IMR-90 (cell line): ENCODE measurements at regions not wholly inside any gene's neighbourhood (a gene's known extent, or its start where the extent isn't known, plus 50 kb on each side); places are given as distances from the start of the nearest gene placed in this dataset.

ENCODE experiments used
- ATAC-seq: fragments of 200-7000 bp; cut with Tn5 transposase; 2 replicates; pipeline ENCODE4 v1.9.1; 2020; ENCODE audit warnings: low read depth, mild to moderate bottlenecking, moderate library complexity
- BruUV-seq: library from RNA; stranded (reverse); fragments of 400-500 nt; replicated peaks from 2 replicates; lab custom pipeline; 2021; lab: Mats Ljungman, UMichigan
- CTCF ChIA-PET: fragments of 300-600 bp; formaldehyde crosslinking; extraction: SDS; loops from one replicate; lab custom pipeline; 2021; ENCODE audit warnings: antibody characterized with exemption; lab: Yijun Ruan, JAX
- POLR2A ChIA-PET: fragments of 300-600 bp; sonication (Branson Sonifier 250); formaldehyde crosslinking; loops from one replicate; lab custom pipeline; 2022; ENCODE audit warnings: antibody characterized with exemption; ENCODE audit not compliant: unreplicated experiment; lab: Charles Lee
- DNase-seq: peaks from one replicate; pipeline ENCODE4 v3.0.0; 2013
- H2AFZ ChIP-seq: replicated peaks from 2 replicates; pipeline ENCODE3; 2013; ENCODE audit warnings: low read length, mild to moderate bottlenecking; ENCODE audit not compliant: poor library complexity
- H2AK5ac ChIP-seq: 2 replicates; pipeline ENCODE4 v1.6.1; 2013; ENCODE audit warnings: low read depth, low read length, inconsistent platforms
- H2AK9ac ChIP-seq: replicated peaks from 2 replicates; pipeline ENCODE3; 2013; ENCODE audit warnings: mild to moderate bottlenecking, low read depth, low read length, moderate library complexity; ENCODE audit not compliant: poor library complexity
- H2BK120ac ChIP-seq: 2 replicates; pipeline ENCODE4 v1.6.1; 2013; ENCODE audit warnings: low read depth, low read length, inconsistent platforms
- H2BK15ac ChIP-seq: 3 replicates; pipeline ENCODE4 v1.6.1; 2013; ENCODE audit warnings: low read depth, low read length, inconsistent platforms
- H2BK20ac ChIP-seq: 2 replicates; pipeline ENCODE4 v1.6.1; 2013; ENCODE audit warnings: low read depth, mild to moderate bottlenecking, inconsistent platforms, low read length, moderate library complexity
- H2BK5ac ChIP-seq: 2 replicates; pipeline ENCODE4 v1.6.1; 2013; ENCODE audit warnings: mild to moderate bottlenecking, low read depth, low read length, inconsistent platforms; ENCODE audit not compliant: poor library complexity, severe bottlenecking
- H3K14ac ChIP-seq: replicated peaks from 2 replicates; pipeline ENCODE4 v1.6.1; 2013; ENCODE audit warnings: low read depth, low read length, inconsistent platforms
- H3K18ac ChIP-seq: 2 replicates; pipeline ENCODE4 v1.6.1; 2013; ENCODE audit warnings: low read depth, low read length, control low read depth
- H3K23ac ChIP-seq: 2 replicates; pipeline ENCODE4 v1.6.1; 2013; ENCODE audit warnings: low read depth, low read length, inconsistent platforms
- H3K27ac ChIP-seq: 2 replicates; pipeline ENCODE4 v1.5.1; 2013; ENCODE audit warnings: mild to moderate bottlenecking, control low read depth, low read length; ENCODE audit not compliant: insufficient read depth
- H3K27me3 ChIP-seq: 2 replicates; pipeline ENCODE4 v1.6.1; 2013; ENCODE audit warnings: low read length; ENCODE audit not compliant: control insufficient read depth, insufficient read depth
- H3K36me3 ChIP-seq: 2 replicates; pipeline ENCODE4 v1.6.1; 2013; ENCODE audit warnings: low read length, mixed read lengths; ENCODE audit not compliant: control insufficient read depth, insufficient read depth
- H3K4ac ChIP-seq: 2 replicates; pipeline ENCODE4 v1.6.1; 2013; ENCODE audit warnings: low read depth, low read length, inconsistent platforms
- H3K4me1 ChIP-seq: 2 replicates; pipeline ENCODE4 v1.6.1; 2013; ENCODE audit warnings: low read length, mixed read lengths; ENCODE audit not compliant: control insufficient read depth, insufficient read depth
- H3K4me2 ChIP-seq: 2 replicates; pipeline ENCODE4 v1.6.1; 2013; ENCODE audit warnings: low read depth, mild to moderate bottlenecking, control low read depth, low read length, moderate library complexity
- H3K4me3 ChIP-seq: 2 replicates; pipeline ENCODE4 v1.5.1; 2013; ENCODE audit warnings: low read depth, mild to moderate bottlenecking, control low read depth, low read length, moderate library complexity; ENCODE audit not compliant: insufficient read depth
- H3K56ac ChIP-seq: 2 replicates; pipeline ENCODE4 v1.6.1; 2013; ENCODE audit warnings: low read length, inconsistent platforms; ENCODE audit not compliant: insufficient read depth; ENCODE audit errors: extremely low read depth
- H3K79me1 ChIP-seq, 2 experiments: 2 replicates each; pipeline ENCODE4 v1.6.1; 2013; ENCODE audit warnings: low read length in 2 of 2, inconsistent platforms in 1 of 2, low read depth in 1 of 2
- H3K9ac ChIP-seq: 2 replicates; pipeline ENCODE4 v1.6.1; 2013; ENCODE audit warnings: low read depth, low read length, control low read depth
- H3K9me1 ChIP-seq: 2 replicates; pipeline ENCODE4 v1.6.1; 2013; ENCODE audit warnings: low read length, inconsistent platforms; ENCODE audit not compliant: insufficient read depth
- H3K9me3 ChIP-seq: 2 replicates; pipeline ENCODE4 v1.6.1; 2013; ENCODE audit warnings: low read length; ENCODE audit not compliant: control insufficient read depth, insufficient read depth
- H4K20me1 ChIP-seq: 2 replicates; pipeline ENCODE4 v1.6.1; 2013; ENCODE audit warnings: low read length, inconsistent platforms; ENCODE audit not compliant: insufficient read depth
- H4K5ac ChIP-seq: 2 replicates; pipeline ENCODE4 v1.6.1; 2013; ENCODE audit warnings: mild to moderate bottlenecking, low read depth, low read length, control low read depth
- H4K8ac ChIP-seq, 2 experiments: 2 replicates each; pipeline ENCODE4 v1.6.1; 2013; ENCODE audit warnings: low read depth in 2 of 2, low read length in 2 of 2, control low read depth in 1 of 2, inconsistent platforms in 1 of 2
- H4K91ac ChIP-seq: 2 replicates; pipeline ENCODE4 v1.6.1; 2013; ENCODE audit warnings: low read depth, low read length, inconsistent platforms; ENCODE audit not compliant: insufficient read depth
- FOS ChIP-seq: fragments of 150-350 bp; IDR thresholded peaks from 2 replicates; pipeline ENCODE4 v1.6.1; 2016; ENCODE audit warnings: low read depth, low read length
- MAFK ChIP-seq: IDR thresholded peaks from 2 replicates; pipeline ENCODE4 v1.6.1; 2012; ENCODE audit warnings: low read depth, low read length, improper control_type of control experiment
- MAZ ChIP-seq: IDR thresholded peaks from 2 replicates; pipeline ENCODE4 v1.6.1; 2012; ENCODE audit warnings: low read depth, mild to moderate bottlenecking, low read length, improper control_type of control experiment, moderate library complexity, borderline replicate concordance
- MXI1 ChIP-seq: IDR thresholded peaks from 2 replicates; pipeline ENCODE4 v1.6.1; 2012; ENCODE audit warnings: low read depth, mild to moderate bottlenecking, low read length, moderate library complexity, borderline replicate concordance
- NFE2L2 ChIP-seq: fragments of 150-350 bp; IDR thresholded peaks from 2 replicates; pipeline ENCODE4 v1.6.1; 2016; ENCODE audit warnings: low read depth, mild to moderate bottlenecking, low read length
- RCOR1 ChIP-seq: IDR thresholded peaks from 2 replicates; pipeline ENCODE4 v1.6.1; 2012; ENCODE audit warnings: mild to moderate bottlenecking, low read length, improper control_type of control experiment; ENCODE audit not compliant: insufficient replicate concordance
- RFX5 ChIP-seq: IDR thresholded peaks from 2 replicates; pipeline ENCODE4 v1.8.0; 2012; ENCODE audit warnings: low read depth, mild to moderate bottlenecking, low read length, moderate library complexity
- WGBS, 2 experiments: methylation state at CpG; one replicate each; pipeline versions ENCODE4 v1.1.5 to v1.1.7; 2013; ENCODE audit warnings: missing lambda C conversion rate in 2 of 2; ENCODE audit not compliant: insufficient read length in 1 of 2; ENCODE audit errors: extremely low coverage in 2 of 2; 5-methylcytosine and 5-hydroxymethylcytosine counted together
- dilution Hi-C: fragments of 300-500 bp; cut with HindIII; formaldehyde crosslinking; loops from one replicate; pipeline ENCODE4 v1.14.3; 2018; ENCODE audit warnings: low sequenced_read_pairs; ENCODE audit not compliant: unreplicated experiment
- in situ Hi-C: fragments of 300-500 bp; cut with MboI; formaldehyde crosslinking; loops from 3 replicates; pipeline ENCODE4 v1.14.3; 2019; ENCODE audit warnings: low sequenced_read_pairs, inconsistent platforms, mixed read lengths
- intact Hi-C: fragments of 100-400 bp; cut with micrococcal nuclease; formaldehyde crosslinking; loops from 2 replicates; pipeline ENCODE4 v1.10.0; 2022
- TF ChIP-seq, protein P1 (sequence below): fragments of 150-350 bp; IDR thresholded peaks from 2 replicates; pipeline ENCODE4 v1.6.1; 2017; ENCODE audit warnings: mild to moderate bottlenecking, antibody characterized with exemption, low read length, low read depth

DNA sequence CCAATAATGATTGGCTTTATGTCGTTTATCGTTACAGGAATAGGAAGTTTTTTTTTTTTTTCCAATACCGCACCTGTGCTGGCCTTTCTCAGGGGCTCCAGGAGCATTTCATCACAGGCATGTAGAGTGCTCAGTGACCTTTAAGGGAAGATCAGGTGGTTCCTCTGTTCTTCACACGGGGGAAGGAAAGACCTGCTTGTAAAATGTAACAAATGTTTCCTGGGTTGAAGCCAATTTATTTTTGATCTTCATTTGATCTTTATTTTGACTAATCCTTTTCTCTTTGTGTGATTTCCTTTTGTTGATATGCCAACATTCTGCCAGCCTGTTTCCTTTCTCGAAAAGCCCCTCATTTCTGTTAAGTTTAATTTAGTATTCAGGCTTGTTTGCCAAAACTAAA is 61.9 kb upstream of the HBS1L start:
- dilution Hi-C loops (no loop called here), in situ Hi-C loops (no loop called here), intact Hi-C loops (no loop called here)
- DNase-seq (no peak), ATAC-seq (no peak)
- CTCF ChIA-PET, result interaction anchor here (0.7 kb wide), 1 partner anchor 1446 kb away, joined by 5 read pairs; no protein-coding TSS in a partner anchor
- Histone ChIP-seq H2BK15ac (no peak overlapping the region), H2AK9ac (no peak overlapping the region), H3K36me3 (no peaks in the 10 kb centered on the region), H3K23ac (no peak overlapping the region), H4K91ac (no peak overlapping the region), H3K4ac (no peak overlapping the region), H2AK5ac (no peak overlapping the region), H4K8ac (no peak overlapping the region), H3K27ac (no peak overlapping the region), H3K4me3 (no peak overlapping the region), H3K9me1 (no peaks in the 10 kb centered on the region), H2BK120ac (no peak overlapping the region), H3K4me2 (no peak overlapping the region), H4K20me1 (no peaks in the 10 kb centered on the region), H2BK5ac (no peak overlapping the region), H3K27me3 (peaks cover 29% of the 10 kb centered on the region), H3K56ac (no peak overlapping the region), H3K9ac (no peak overlapping the region), H3K4me1 (no peaks in the 10 kb centered on the region), H4K5ac (no peak overlapping the region), H2BK20ac (no peak overlapping the region), H2AFZ (no peak overlapping the region), H3K79me1 (no peaks in the 10 kb centered on the region), H3K9me3 (0 out of 2 replicates have a peak, but pooled peaks cover 1% of the 10 kb centered on the region), H3K14ac (no peak overlapping the region), H3K18ac (no peak overlapping the region)
- no CpG with 5 or more reads among the region's 5 CpGs for WGBS, 2 experiments
- TF ChIP-seq RFX5, result no peak
- no peak for TF ChIP-seq RCOR1
- TF ChIP-seq, protein P1, sequence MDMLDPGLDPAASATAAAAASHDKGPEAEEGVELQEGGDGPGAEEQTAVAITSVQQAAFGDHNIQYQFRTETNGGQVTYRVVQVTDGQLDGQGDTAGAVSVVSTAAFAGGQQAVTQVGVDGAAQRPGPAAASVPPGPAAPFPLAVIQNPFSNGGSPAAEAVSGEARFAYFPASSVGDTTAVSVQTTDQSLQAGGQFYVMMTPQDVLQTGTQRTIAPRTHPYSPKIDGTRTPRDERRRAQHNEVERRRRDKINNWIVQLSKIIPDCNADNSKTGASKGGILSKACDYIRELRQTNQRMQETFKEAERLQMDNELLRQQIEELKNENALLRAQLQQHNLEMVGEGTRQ, result no peak
- TF ChIP-seq MXI1, result no peak
- TF ChIP-seq MAZ, result no peak
- no peak for TF ChIP-seq NFE2L2
- TF ChIP-seq MAFK, result no peak
- TF ChIP-seq FOS, result no peak
- POLR2A ChIA-PET, result no interaction called here
- no TSS peak for BruUV-seq
